Common myeloid progenitor, CD34-positive (primary cell): ENCODE measurements at regions not wholly inside any gene's neighbourhood (a gene's known extent, or its start where the extent isn't known, plus 50 kb on each side); places are given as distances from the start of the nearest gene placed in this dataset.

Experiments
- CTCF ChIA-PET: fragments of 350-600 bp; sonication (Branson Sonifier 250); formaldehyde crosslinking; loops from one replicate; lab custom pipeline; 2021; ENCODE audit warnings: antibody characterized with exemption; lab: Charles Lee
- POLR2A ChIA-PET: fragments of 350-600 bp; sonication (Branson Sonifier 250); formaldehyde crosslinking; loops from one replicate; lab custom pipeline; 2021; ENCODE audit warnings: antibody characterized with exemption; lab: Charles Lee
- DNase-seq, 3 donors: peaks; one replicate each; pipeline versions ENCODE4 v3.0.0 to v3.0.0-alpha.2; 2013
- H3K27ac ChIP-seq, 2 experiments: 1 replicate in 1 of 2; 2 replicates in 1 of 2; pipeline ENCODE4 v1.7.0; 2013; ENCODE audit warnings: inconsistent platforms in 2 of 2, low read length in 2 of 2, mild to moderate bottlenecking in 2 of 2, low read depth in 1 of 2, moderate library complexity in 1 of 2; ENCODE audit not compliant: severe bottlenecking in 2 of 2, insufficient read depth in 1 of 2, poor library complexity in 1 of 2
- H3K27me3 ChIP-seq, 5 experiments: replicated peaks in 2 of 5; 1 replicate in 3 of 5; 2 replicates in 2 of 5; pipeline versions ENCODE4 v1.6.1 to v1.7.0; 2013; ENCODE audit warnings: low read length in 4 of 5, mild to moderate bottlenecking in 2 of 5, moderate library complexity in 2 of 5, inconsistent platforms in 1 of 5; ENCODE audit not compliant: insufficient read depth in 5 of 5, control insufficient read depth in 4 of 5
- H3K36me3 ChIP-seq, 4 experiments: 1 replicate in 2 of 4; 2 replicates in 2 of 4; pipeline versions ENCODE4 v1.6.1 to v1.7.0; 2013; ENCODE audit warnings: low read length in 3 of 4, control low read depth in 1 of 4, mild to moderate bottlenecking in 1 of 4; ENCODE audit not compliant: control insufficient read depth in 4 of 4, insufficient read depth in 4 of 4
- H3K4me1 ChIP-seq, 4 experiments: 1 replicate in 3 of 4; 2 replicates in 1 of 4; pipeline versions ENCODE4 v1.6.1 to v1.7.1; 2013; ENCODE audit warnings: low read length in 3 of 4, mild to moderate bottlenecking in 3 of 4, control low read depth in 1 of 4, inconsistent platforms in 1 of 4, moderate library complexity in 1 of 4; ENCODE audit not compliant: control insufficient read depth in 4 of 4, insufficient read depth in 4 of 4; ENCODE audit errors: control extremely low read depth in 1 of 4
- H3K4me3 ChIP-seq, 7 experiments: 1 replicate in 4 of 7; 2 replicates in 3 of 7; pipeline versions ENCODE4 v1.5.1 to v1.7.0; 2013; ENCODE audit warnings: mild to moderate bottlenecking in 7 of 7, low read length in 6 of 7, moderate library complexity in 6 of 7, inconsistent platforms in 2 of 7, low read depth in 2 of 7, control low read depth in 1 of 7; ENCODE audit not compliant: insufficient read depth in 4 of 7, control insufficient read depth in 1 of 7; ENCODE audit errors: extremely low read depth in 1 of 7
- H3K9me3 ChIP-seq, 5 experiments: 1 replicate in 4 of 5; 2 replicates in 1 of 5; pipeline versions ENCODE4 v1.6.1 to v1.7.1; 2013; ENCODE audit warnings: low read length in 4 of 5, mild to moderate bottlenecking in 2 of 5, inconsistent platforms in 1 of 5, low read depth in 1 of 5, moderate library complexity in 1 of 5; ENCODE audit not compliant: control insufficient read depth in 4 of 5, insufficient read depth in 2 of 5; ENCODE audit errors: control extremely low read depth in 1 of 5
- WGBS: methylation state at CpG from one replicate; pipeline ENCODE4 v1.1.5; 2013; ENCODE audit not compliant: insufficient coverage; 5-methylcytosine and 5-hydroxymethylcytosine counted together

- ChIA-PET POLR2A (no interaction called here), CTCF (interaction anchor here (1.2 kb wide), 1 partner anchor 12 kb away, joined by 3 read pairs; no protein-coding TSS in a partner anchor)
- Histone ChIP-seq H3K9me3 (peaks cover 0 to 2% (median 0%) of the 10 kb centered on the region in 5 experiments), H3K27me3 (peaks cover 0 to 2% (median 0%) of the 10 kb centered on the region in 5 experiments), H3K4me3 (no peak overlapping the region), H3K27ac (no peak overlapping the region), H3K4me1 (no peaks in the 10 kb centered on the region), H3K36me3 (no peaks in the 10 kb centered on the region)
- no peak for DNase-seq
- 100% methylated on average over 1 of the region's 3 CpGs for WGBS
These were observed 77.0 kb downstream of the NPY start for GRCh38 chr7:24361001-24361400.

GRCh38 chr7:24365606-24366005 lies 81.6 kb downstream of the NPY start:
- ChIA-PET POLR2A (no interaction called here), CTCF (no interaction called here)
- Histone ChIP-seq H3K36me3 (no peaks in the 10 kb centered on the region), H3K4me1 (no peaks in the 10 kb centered on the region), H3K27ac (no peak overlapping the region), H3K27me3 (peaks cover 0 to 3% (median 0%) of the 10 kb centered on the region in 5 experiments), H3K4me3 (no peak overlapping the region), H3K9me3 (peaks cover 0 to 2% (median 0%) of the 10 kb centered on the region in 5 experiments)
- 83% methylated on average over 1 of the region's 1 CpG for WGBS
- DNase-seq, result no peak

- POLR2A ChIA-PET, result no interaction called here
- H3K4me1 ChIP-seq, result no peaks in the 10 kb centered on the region
- no peaks in the 10 kb centered on the region for H3K36me3 ChIP-seq
- no peak overlapping the region for H3K27ac ChIP-seq
- peaks cover 0 to 3% (median 0%) of the 10 kb centered on the region in 5 experiments for H3K27me3 ChIP-seq
- CTCF ChIA-PET, result no interaction called here
- H3K9me3 ChIP-seq, result peaks cover 0 to 2% (median 0%) of the 10 kb centered on the region in 5 experiments
- WGBS, result 90% methylated on average over 4 of the region's 4 CpGs
- peak in 2 of 3 donors; percentile 14 to 42 for DNase-seq
- H3K4me3 ChIP-seq, result no peak overlapping the region
These were observed 82.9 kb downstream of the NPY start for GRCh38 chr7:24366876-24367275.

- 88% methylated on average over 1 of the region's 2 CpGs for WGBS
- no peaks in the 10 kb centered on the region for H3K36me3 ChIP-seq
- H3K27me3 ChIP-seq, result peaks cover 0 to 3% (median 0%) of the 10 kb centered on the region in 5 experiments
- H3K27ac ChIP-seq, result no peak overlapping the region
- DNase-seq, result no peak
- H3K4me3 ChIP-seq, result no peak overlapping the region
- CTCF ChIA-PET, result interaction anchor here (1.2 kb wide), 1 partner anchor 10 kb away, joined by 3 read pairs; no protein-coding TSS in a partner anchor
- H3K4me1 ChIP-seq, result no peaks in the 10 kb centered on the region
- POLR2A ChIA-PET, result no interaction called here
- H3K9me3 ChIP-seq, result no peaks in the 10 kb centered on the region
These were observed 84.2 kb downstream of the NPY start for GRCh38 chr7:24368161-24368560.

GRCh38 chr7:24370541-24370940 lies 86.6 kb downstream of the NPY start:
- no peak for DNase-seq
- ChIA-PET POLR2A (no interaction called here), CTCF (interaction anchor here (4.5 kb wide), 1 partner anchor 11 kb away, joined by 21 read pairs; no protein-coding TSS in a partner anchor)
- no CpG with 5 or more reads among the region's 5 CpGs for WGBS
- no peaks in the 10 kb centered on the region for H3K36me3 ChIP-seq
- H3K27ac ChIP-seq, result no peak overlapping the region
- no peaks in the 10 kb centered on the region for H3K9me3 ChIP-seq
- H3K27me3 ChIP-seq, result peaks cover 0 to 3% (median 0%) of the 10 kb centered on the region in 5 experiments
- no peak overlapping the region for H3K4me3 ChIP-seq
- no peaks in the 10 kb centered on the region for H3K4me1 ChIP-seq

- CTCF ChIA-PET, result interaction anchor here (1.3 to 4.5 kb wide), 2 partner anchors 8 to 12 kb away, joined by 3 to 21 read pairs; no protein-coding TSS in a partner anchor
- POLR2A ChIA-PET, result no interaction called here
These were observed 89.3 kb downstream of the NPY start for GRCh38 chr7:24372961-24373955.

More at GRCh38 chr7:24372961-24373955, 89.3 kb downstream of the NPY start:
- 95% methylated on average over 15 of the region's 17 CpGs for WGBS
- Histone ChIP-seq H3K9me3 (no peaks in the 10 kb centered on the region), H3K36me3 (no peaks in the 10 kb centered on the region), H3K27me3 (no peaks in the 10 kb centered on the region), H3K4me3 (no peak overlapping the region), H3K27ac (no peak overlapping the region), H3K4me1 (no peaks in the 10 kb centered on the region)
- DNase-seq, result no peak
